Endothelial cell of umbilical vein (primary cell): ENCODE measurements at regions not wholly inside any gene's neighbourhood (a gene's known extent, or its start where the extent isn't known, plus 50 kb on each side); places are given as distances from the start of the nearest gene placed in this dataset.

Source experiments
- BruUV-seq: library from RNA; stranded (reverse); fragments of 400-500 nt; replicated peaks from 2 replicates; lab custom pipeline; 2021; lab: Mats Ljungman, UMichigan
- CTCF ChIA-PET: fragments of 300-600, 350-600 bp; sonication (Branson Sonifier 250); formaldehyde crosslinking; loops from one replicate; lab custom pipeline; 2021; ENCODE audit warnings: antibody characterized with exemption, inconsistent platforms; lab: Charles Lee
- POLR2A ChIA-PET: fragments of 300-600, 350-600 bp; sonication (Branson Sonifier 250); formaldehyde crosslinking; loops from one replicate; lab custom pipeline; 2021; ENCODE audit warnings: antibody characterized with exemption, inconsistent platforms; lab: Charles Lee
- DNase-seq: peaks from one replicate; pipeline ENCODE4 v3.0.0-alpha.2; 2011; ENCODE audit warnings: low read depth, low spot score
- FAIRE-seq: peaks from 2 replicates; lab custom pipeline; 2011; peaks lifted over from hg19 to GRCh38; lab: Jason Lieb, UNC
- H2AFZ ChIP-seq: 2 replicates; pipeline ENCODE4 v1.6.0; 2012; ENCODE audit warnings: low read depth, low read length, control low read depth, inconsistent platforms
- H3K27ac ChIP-seq: 2 replicates; pipeline ENCODE4 v1.5.1; 2011; ENCODE audit warnings: low read depth, mild to moderate bottlenecking, control low read depth, low read length, moderate library complexity; ENCODE audit not compliant: insufficient read depth
- H3K27me3 ChIP-seq, 2 experiments: 2 replicates each; pipeline versions ENCODE4 v1.6.0 to v1.6.1; 2011; ENCODE audit warnings: low read length in 2 of 2, mixed read lengths in 1 of 2; ENCODE audit not compliant: control insufficient read depth in 2 of 2, insufficient read depth in 2 of 2
- H3K36me3 ChIP-seq, 2 experiments: 2 replicates in 1 of 2; 3 replicates in 1 of 2; pipeline ENCODE4 v1.5.1; 2011; ENCODE audit warnings: low read length in 2 of 2, mild to moderate bottlenecking in 1 of 2, moderate library complexity in 1 of 2; ENCODE audit not compliant: control insufficient read depth in 2 of 2, insufficient read depth in 2 of 2; ENCODE audit errors: extremely low read depth in 1 of 2
- H3K4me1 ChIP-seq: 3 replicates; pipeline ENCODE4 v1.5.1; 2011; ENCODE audit warnings: mild to moderate bottlenecking, low read length; ENCODE audit not compliant: control insufficient read depth, insufficient read depth; ENCODE audit errors: extremely low read depth
- H3K4me2 ChIP-seq: 2 replicates; pipeline ENCODE4 v1.6.1; 2011; ENCODE audit warnings: low read length, control low read depth, mixed read lengths; ENCODE audit not compliant: insufficient read depth
- H3K4me3 ChIP-seq, 3 experiments: fragments of 200-600 bp in 1 of 3; sonication (generic), shearing (Covaris generic) in 1 of 3; replicated peaks in 1 of 3; 2 replicates each; pipeline ENCODE4 v1.5.1; 2011 to 2016; ENCODE audit warnings: control low read depth in 3 of 3, low read length in 3 of 3, mild to moderate bottlenecking in 2 of 3, inconsistent platforms in 1 of 3, low read depth in 1 of 3, moderate library complexity in 1 of 3; ENCODE audit not compliant: insufficient read depth in 1 of 3
- H3K79me2 ChIP-seq: 2 replicates; pipeline ENCODE4 v1.6.0; 2012; ENCODE audit warnings: low read length, inconsistent platforms; ENCODE audit not compliant: control insufficient read depth, insufficient read depth
- H3K9ac ChIP-seq: replicated peaks from 2 replicates; pipeline ENCODE3; 2011; ENCODE audit warnings: low read length, control low read depth; ENCODE audit not compliant: insufficient read depth; ENCODE audit errors: extremely low read depth
- H3K9me1 ChIP-seq: replicated peaks from 3 replicates; pipeline ENCODE4 v1.6.0; 2011; ENCODE audit warnings: mild to moderate bottlenecking, low read length; ENCODE audit not compliant: control insufficient read depth, insufficient read depth; ENCODE audit errors: extremely low read depth
- H3K9me3 ChIP-seq: replicated peaks from 2 replicates; pipeline ENCODE4 v1.5.1; 2012; ENCODE audit warnings: low read length, inconsistent platforms; ENCODE audit not compliant: control insufficient read depth, insufficient read depth
- H4K20me1 ChIP-seq: replicated peaks from 2 replicates; pipeline ENCODE3; 2011; ENCODE audit warnings: mild to moderate bottlenecking, low read length; ENCODE audit not compliant: control insufficient read depth, insufficient read depth; ENCODE audit errors: extremely low read depth
- EZH2 ChIP-seq: IDR thresholded peaks from 2 replicates; pipeline ENCODE4 v1.6.1; 2012; ENCODE audit warnings: borderline replicate concordance, low read depth, mild to moderate bottlenecking, moderate library complexity, low read length, inconsistent platforms; ENCODE audit not compliant: severe bottlenecking
- FOS ChIP-seq: IDR thresholded peaks from 2 replicates; pipeline ENCODE4 v1.6.1; 2011; ENCODE audit warnings: mild to moderate bottlenecking, low read length, moderate library complexity, borderline replicate concordance; ENCODE audit not compliant: insufficient read depth
- GATA2 ChIP-seq: IDR thresholded peaks from 2 replicates; pipeline ENCODE4 v1.7.0; 2011; ENCODE audit warnings: low read depth, mild to moderate bottlenecking, moderate library complexity, mixed read lengths, low read length; ENCODE audit not compliant: insufficient read length, insufficient read depth
- JUN ChIP-seq: IDR thresholded peaks from 2 replicates; pipeline ENCODE4 v1.6.1; 2011; ENCODE audit warnings: borderline replicate concordance, low read depth; ENCODE audit not compliant: insufficient read length, insufficient read depth
- MYC ChIP-seq: IDR thresholded peaks from one replicate; pipeline ENCODE4 v1.6.1; 2011; ENCODE audit warnings: mild to moderate bottlenecking, low read depth, low read length
- POLR2A ChIP-seq: IDR thresholded peaks from 2 replicates; pipeline ENCODE4 v1.6.1; 2012; ENCODE audit warnings: low read depth, mild to moderate bottlenecking, control low read depth, low read length
- POLR2AphosphoS5 ChIP-seq: IDR thresholded peaks from 2 replicates; pipeline ENCODE4 v1.6.1; 2012; ENCODE audit warnings: low read depth, mild to moderate bottlenecking, control low read depth, low read length, moderate library complexity; ENCODE audit not compliant: insufficient read depth
- dilution Hi-C: fragments of 300-500 bp; cut with MboI; formaldehyde crosslinking; loops from one replicate; pipeline ENCODE4 v1.15.0; 2019; ENCODE audit warnings: low sequenced_read_pairs; ENCODE audit not compliant: extremely low pct_ligation_motif_present
- intact Hi-C: fragments of 100-400 bp; cut with micrococcal nuclease; formaldehyde crosslinking; loops from one replicate; pipeline ENCODE4 v1.10.0; 2022
- TF ChIP-seq, protein P1 (sequence below), 2 donors: IDR thresholded peaks; 1 replicate in 1 of 2; 2 replicates in 1 of 2; pipeline ENCODE4 v1.5.1; 2011; ENCODE audit warnings: low read length in 2 of 2, mild to moderate bottlenecking in 2 of 2, moderate library complexity in 2 of 2, control low read depth in 1 of 2, inconsistent platforms in 1 of 2, low read depth in 1 of 2; ENCODE audit not compliant: insufficient read depth in 1 of 2; ENCODE audit errors: extremely low read depth in 1 of 2
- TF ChIP-seq, protein P2 (sequence below): IDR thresholded peaks from 2 replicates; pipeline ENCODE4 v1.6.1; 2011; ENCODE audit not compliant: insufficient read depth, insufficient read length

DNA sequence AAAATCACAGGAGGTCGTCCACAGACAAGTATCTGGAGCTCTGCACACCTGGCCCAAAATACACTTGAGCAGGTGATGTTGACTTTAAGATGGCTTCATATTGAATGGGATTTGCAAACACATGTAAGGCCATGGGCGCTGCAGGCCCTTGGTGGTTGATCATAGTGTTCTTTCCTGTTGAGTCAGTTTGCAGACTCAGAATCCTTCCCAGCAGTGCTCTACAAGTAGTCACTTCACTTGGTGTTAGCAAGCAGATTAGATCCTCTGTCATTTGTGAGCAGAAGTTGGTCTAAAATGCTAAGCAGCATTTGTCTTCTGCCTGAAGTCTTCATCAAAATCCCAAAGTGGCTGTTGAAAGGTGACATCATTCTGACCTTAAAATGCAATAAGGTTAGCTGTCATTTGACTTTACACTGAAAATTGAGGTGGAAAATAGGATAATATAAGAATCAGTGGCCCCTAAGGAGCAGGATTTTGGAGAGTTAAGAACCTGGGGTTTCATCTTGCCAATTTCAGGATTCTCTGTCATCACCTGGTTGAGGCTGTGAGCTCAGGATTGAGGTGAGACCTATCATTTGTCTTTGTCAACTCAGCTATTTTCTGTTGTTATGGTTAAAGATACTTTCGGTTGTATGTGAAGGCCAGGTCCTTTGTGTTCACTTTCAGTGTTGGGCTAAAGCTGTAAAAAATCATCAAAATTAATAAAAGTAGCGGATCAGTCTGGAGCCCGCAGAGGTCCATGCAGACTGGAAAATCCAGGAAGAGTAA lies 114.5 kb downstream of the LRRC70 start:
- CTCF ChIA-PET = interaction anchor here (1.2 kb wide), 1 partner anchor 233 kb away, joined by 4 read pairs; no protein-coding TSS in a partner anchor
- TF ChIP-seq MYC (no peak), JUN (no peak), POLR2A (no peak), FOS (no peak), GATA2 (no peak), POLR2AphosphoS5 (no peak), EZH2 (no peak)
- TF ChIP-seq, protein P1, sequence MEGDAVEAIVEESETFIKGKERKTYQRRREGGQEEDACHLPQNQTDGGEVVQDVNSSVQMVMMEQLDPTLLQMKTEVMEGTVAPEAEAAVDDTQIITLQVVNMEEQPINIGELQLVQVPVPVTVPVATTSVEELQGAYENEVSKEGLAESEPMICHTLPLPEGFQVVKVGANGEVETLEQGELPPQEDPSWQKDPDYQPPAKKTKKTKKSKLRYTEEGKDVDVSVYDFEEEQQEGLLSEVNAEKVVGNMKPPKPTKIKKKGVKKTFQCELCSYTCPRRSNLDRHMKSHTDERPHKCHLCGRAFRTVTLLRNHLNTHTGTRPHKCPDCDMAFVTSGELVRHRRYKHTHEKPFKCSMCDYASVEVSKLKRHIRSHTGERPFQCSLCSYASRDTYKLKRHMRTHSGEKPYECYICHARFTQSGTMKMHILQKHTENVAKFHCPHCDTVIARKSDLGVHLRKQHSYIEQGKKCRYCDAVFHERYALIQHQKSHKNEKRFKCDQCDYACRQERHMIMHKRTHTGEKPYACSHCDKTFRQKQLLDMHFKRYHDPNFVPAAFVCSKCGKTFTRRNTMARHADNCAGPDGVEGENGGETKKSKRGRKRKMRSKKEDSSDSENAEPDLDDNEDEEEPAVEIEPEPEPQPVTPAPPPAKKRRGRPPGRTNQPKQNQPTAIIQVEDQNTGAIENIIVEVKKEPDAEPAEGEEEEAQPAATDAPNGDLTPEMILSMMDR (IDR thresholded peaks at IDR 0.05; ENCODE audit: extremely low read depth in 1 of 2, insufficient read depth in 1 of 2, low read depth in 1 of 2, low read length in 2 of 2) = no peak
- TF ChIP-seq, protein P2, sequence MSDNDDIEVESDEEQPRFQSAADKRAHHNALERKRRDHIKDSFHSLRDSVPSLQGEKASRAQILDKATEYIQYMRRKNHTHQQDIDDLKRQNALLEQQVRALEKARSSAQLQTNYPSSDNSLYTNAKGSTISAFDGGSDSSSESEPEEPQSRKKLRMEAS = no peak
- H3K36me3 ChIP-seq = no peaks in the 10 kb centered on the region
- no peak overlapping the region for H2AFZ ChIP-seq
- dilution Hi-C loops = no loop called here
- no peak for FAIRE-seq
- BruUV-seq = no TSS peak
- no peak overlapping the region for H3K27ac ChIP-seq
- no peaks in the 10 kb centered on the region for H3K4me1 ChIP-seq
- no peaks in the 10 kb centered on the region for H3K9me1 ChIP-seq
- H3K4me2 ChIP-seq = no peak overlapping the region
- H3K4me3 ChIP-seq = no peak overlapping the region
- DNase-seq = no peak
- no peaks in the 10 kb centered on the region for H3K27me3 ChIP-seq
- intact Hi-C loops = no loop called here
- H3K9me3 ChIP-seq = no peaks in the 10 kb centered on the region
- POLR2A ChIA-PET = no interaction called here
- no peaks in the 10 kb centered on the region for H4K20me1 ChIP-seq
- H3K79me2 ChIP-seq = no peaks in the 10 kb centered on the region
- no peak overlapping the region for H3K9ac ChIP-seq
